GM12892 (cell line): ENCODE measurements at regions not wholly inside any gene's neighbourhood (a gene's known extent, or its start where the extent isn't known, plus 50 kb on each side); places are given as distances from the start of the nearest gene placed in this dataset.
"Not testable (repeated sequence)": the region's sequence is repeated elsewhere in the genome, so short reads cannot be mapped to it uniquely, and the experiment has no call there.

Experiments
- DNase-seq: peaks from one replicate; pipeline ENCODE4 v3.0.0; 2011; ENCODE audit not compliant: insufficient read length
- FAIRE-seq: peaks from 2 replicates; lab custom pipeline; 2011; peaks lifted over from hg19 to GRCh38; lab: Jason Lieb, UNC
- POLR2A ChIP-seq: IDR thresholded peaks from 2 replicates; pipeline ENCODE4 v1.6.1; 2011; ENCODE audit warnings: low read depth, low read length, control low read depth
- POLR2AphosphoS5 ChIP-seq: IDR thresholded peaks from 2 replicates; pipeline ENCODE4 v1.6.1; 2011; ENCODE audit warnings: low read depth, low read length, control low read depth
- TAF1 ChIP-seq: IDR thresholded peaks from 2 replicates; pipeline ENCODE4 v1.6.1; 2011; ENCODE audit warnings: low read depth, mild to moderate bottlenecking, control low read depth, low read length, borderline replicate concordance

GRCh38 chr7:113775401-113775800 is 143.4 kb downstream of the PPP1R3A start:
- FAIRE-seq (no peak), DNase-seq (no peak)
- no peak for TF ChIP-seq POLR2AphosphoS5
- TF ChIP-seq POLR2A: no peak
- TF ChIP-seq TAF1: no peak

GRCh38 chr7:113774182-113774807 is 144.5 kb downstream of the PPP1R3A start:
- TF ChIP-seq POLR2A (no peak), POLR2AphosphoS5 (no peak), TAF1 (no peak)
- FAIRE-seq: no peak

GRCh38 chr7:113770146-113770738 is 148.6 kb downstream of the PPP1R3A start:
- DNase-seq (no peak), FAIRE-seq (no peak)
- TF ChIP-seq POLR2A (no peak), POLR2AphosphoS5 (no peak), TAF1 (no peak)

More at GRCh38 chr7:113774182-113774807, 144.5 kb downstream of the PPP1R3A start:
- DNase-seq: no peak

GRCh38 chr7:113768387-113768786 is 150.4 kb downstream of the PPP1R3A start:
- DNase-seq (no peak), FAIRE-seq (no peak)
- TF ChIP-seq POLR2AphosphoS5 (no peak), TAF1 (no peak), POLR2A (no peak)

GRCh38 chr7:113764401-113765035 is 154.3 kb downstream of the PPP1R3A start:
- DNase-seq: no peak
- TF ChIP-seq POLR2A (no peak), TAF1 (no peak), POLR2AphosphoS5 (no peak)
- no peak for FAIRE-seq

GRCh38 chr7:113763226-113763625 is 155.6 kb downstream of the PPP1R3A start:
- DNase-seq: no peak
- FAIRE-seq: no peak
- TF ChIP-seq TAF1: no peak
- TF ChIP-seq POLR2A: no peak
- TF ChIP-seq POLR2AphosphoS5: no peak

GRCh38 chr7:113756250-113756649 is 162.6 kb downstream of the PPP1R3A start:
- FAIRE-seq (no peak), DNase-seq (no peak)
- TF ChIP-seq POLR2A (no peak), TAF1 (no peak), POLR2AphosphoS5 (no peak)

- no peak for DNase-seq
- no peak for FAIRE-seq
- no peak for TF ChIP-seq TAF1
- TF ChIP-seq POLR2AphosphoS5: no peak
- no peak for TF ChIP-seq POLR2A
These were observed 166.1 kb downstream of the PPP1R3A start for GRCh38 chr7:113752689-113753088.

GRCh38 chr7:113752289-113752688 is 166.5 kb downstream of the PPP1R3A start:
- no peak for FAIRE-seq
- TF ChIP-seq POLR2A (no peak), POLR2AphosphoS5 (no peak), TAF1 (no peak)

GRCh38 chr7:113751547-113751946 is 167.3 kb downstream of the PPP1R3A start:
- DNase-seq (no peak), FAIRE-seq (no peak)
- no peak for TF ChIP-seq POLR2A

More at GRCh38 chr7:113752289-113752688, 166.5 kb downstream of the PPP1R3A start:
- DNase-seq: no peak

- DNase-seq, FAIRE-seq: not testable (repeated sequence)
These were observed 170.4 kb downstream of the PPP1R3A start for GRCh38 chr7:113748385-113748784.

GRCh38 chr7:113742946-113743431 is 175.8 kb downstream of the PPP1R3A start:
- not testable (repeated sequence) for DNase-seq, FAIRE-seq

- FAIRE-seq (no peak), DNase-seq (no peak)
- TF ChIP-seq POLR2AphosphoS5 (no peak), TAF1 (no peak), POLR2A (no peak)
These were observed 176.4 kb downstream of the PPP1R3A start for GRCh38 chr7:113742377-113742776.
